OCI-LY7 (cell line): ENCODE measurements at regions not wholly inside any gene's neighbourhood (a gene's known extent, or its start where the extent isn't known, plus 50 kb on each side); places are given as distances from the start of the nearest gene placed in this dataset.

ENCODE experiments used
- CTCF ChIP-seq: fragments of 200-600 bp; sonication (generic); conservative IDR thresholded peaks from 2 replicates; pipeline ENCODE4 v1.5.1; 2014; ENCODE audit warnings: mild to moderate bottlenecking, antibody characterized with exemption, low read length, moderate library complexity, mixed read lengths
- EZH2phosphoT487 ChIP-seq: fragments of 200-600 bp; sonication (generic); IDR thresholded peaks from 2 replicates; pipeline ENCODE4 v1.6.1; 2018; ENCODE audit warnings: low read depth, borderline replicate concordance, mild to moderate bottlenecking, mixed run types, antibody characterized with exemption, low read length, moderate library complexity, mixed read lengths

- TF ChIP-seq CTCF (no peak), EZH2phosphoT487 (no peak)
Observed at GRCh38 chr6:139895205-139895793, 520.9 kb upstream of the CITED2 start.
